Omental fat pad (tissue), 3 donors: ENCODE measurements at regions not wholly inside any gene's neighbourhood (a gene's known extent, or its start where the extent isn't known, plus 50 kb on each side); places are given as distances from the start of the nearest gene placed in this dataset.

Experiments
- ATAC-seq: fragments of 150-250 bp; one replicate; pipeline ENCODE4 v1.9.1; 2016; ENCODE audit warnings: mild to moderate bottlenecking, moderate library complexity; ENCODE audit not compliant: low FRiP score
- DNase-seq: peaks from one replicate; pipeline ENCODE4 v3.0.0-alpha.2; 2019; ENCODE audit warnings: low spot score
- TF ChIP-seq, protein P1 (sequence below), 3 donors: fragments of 450-650 bp; IDR thresholded peaks; one replicate each; pipeline ENCODE4 v1.5.1; 2016 to 2017; ENCODE audit warnings: antibody characterized with exemption in 3 of 3, mild to moderate bottlenecking in 3 of 3, moderate library complexity in 2 of 3

GRCh38 chrX:7223271-7223670, 75.3 kb upstream of the PUDP start:
- TF ChIP-seq, protein P1, sequence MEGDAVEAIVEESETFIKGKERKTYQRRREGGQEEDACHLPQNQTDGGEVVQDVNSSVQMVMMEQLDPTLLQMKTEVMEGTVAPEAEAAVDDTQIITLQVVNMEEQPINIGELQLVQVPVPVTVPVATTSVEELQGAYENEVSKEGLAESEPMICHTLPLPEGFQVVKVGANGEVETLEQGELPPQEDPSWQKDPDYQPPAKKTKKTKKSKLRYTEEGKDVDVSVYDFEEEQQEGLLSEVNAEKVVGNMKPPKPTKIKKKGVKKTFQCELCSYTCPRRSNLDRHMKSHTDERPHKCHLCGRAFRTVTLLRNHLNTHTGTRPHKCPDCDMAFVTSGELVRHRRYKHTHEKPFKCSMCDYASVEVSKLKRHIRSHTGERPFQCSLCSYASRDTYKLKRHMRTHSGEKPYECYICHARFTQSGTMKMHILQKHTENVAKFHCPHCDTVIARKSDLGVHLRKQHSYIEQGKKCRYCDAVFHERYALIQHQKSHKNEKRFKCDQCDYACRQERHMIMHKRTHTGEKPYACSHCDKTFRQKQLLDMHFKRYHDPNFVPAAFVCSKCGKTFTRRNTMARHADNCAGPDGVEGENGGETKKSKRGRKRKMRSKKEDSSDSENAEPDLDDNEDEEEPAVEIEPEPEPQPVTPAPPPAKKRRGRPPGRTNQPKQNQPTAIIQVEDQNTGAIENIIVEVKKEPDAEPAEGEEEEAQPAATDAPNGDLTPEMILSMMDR (IDR thresholded peaks at IDR 0.05): no peak

GRCh38 chrX:7220121-7220520, 72.2 kb upstream of the PUDP start:
- DNase-seq (no peak), ATAC-seq (no peak)
- TF ChIP-seq, protein P1 (IDR thresholded peaks at IDR 0.05): no peak

More at GRCh38 chrX:7223271-7223670, 75.3 kb upstream of the PUDP start:
- ATAC-seq (no peak), DNase-seq (no peak)

DNA sequence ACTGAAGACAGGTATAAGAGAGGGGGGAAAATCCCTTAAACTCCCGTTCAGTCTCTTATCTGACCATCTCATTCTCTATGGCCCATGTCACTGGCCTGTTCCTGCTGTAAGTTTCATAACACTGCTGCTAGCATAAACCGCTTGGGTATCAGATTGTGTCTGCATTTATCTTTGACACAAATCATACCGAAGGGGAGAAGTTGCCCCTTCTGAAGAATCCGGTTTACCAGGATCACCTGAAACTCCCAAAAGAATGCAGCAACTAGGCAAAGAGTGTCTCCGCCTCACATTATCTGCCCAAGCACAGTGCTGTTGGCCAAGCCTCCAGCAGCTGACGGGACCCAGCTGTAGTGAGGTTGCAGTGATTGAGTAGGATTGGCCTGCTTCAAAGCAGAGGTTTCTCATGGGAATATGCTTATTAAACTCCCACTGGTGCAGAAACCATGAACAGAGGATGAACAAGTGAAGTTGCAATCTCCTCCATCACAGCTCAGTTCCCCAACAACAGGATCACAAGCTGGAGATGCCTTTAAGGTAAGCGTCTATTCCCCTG, 71.3 kb upstream of the PUDP start:
- no peak for ATAC-seq
- no peak for DNase-seq
- TF ChIP-seq, protein P1 (IDR thresholded peaks at IDR 0.05): no peak

- no peak for DNase-seq
- no peak for ATAC-seq
- TF ChIP-seq, protein P1 (IDR thresholded peaks at IDR 0.05): no peak
Measured at GRCh38 chrX:7218321-7219152, 70.6 kb upstream of the PUDP start.

DNA sequence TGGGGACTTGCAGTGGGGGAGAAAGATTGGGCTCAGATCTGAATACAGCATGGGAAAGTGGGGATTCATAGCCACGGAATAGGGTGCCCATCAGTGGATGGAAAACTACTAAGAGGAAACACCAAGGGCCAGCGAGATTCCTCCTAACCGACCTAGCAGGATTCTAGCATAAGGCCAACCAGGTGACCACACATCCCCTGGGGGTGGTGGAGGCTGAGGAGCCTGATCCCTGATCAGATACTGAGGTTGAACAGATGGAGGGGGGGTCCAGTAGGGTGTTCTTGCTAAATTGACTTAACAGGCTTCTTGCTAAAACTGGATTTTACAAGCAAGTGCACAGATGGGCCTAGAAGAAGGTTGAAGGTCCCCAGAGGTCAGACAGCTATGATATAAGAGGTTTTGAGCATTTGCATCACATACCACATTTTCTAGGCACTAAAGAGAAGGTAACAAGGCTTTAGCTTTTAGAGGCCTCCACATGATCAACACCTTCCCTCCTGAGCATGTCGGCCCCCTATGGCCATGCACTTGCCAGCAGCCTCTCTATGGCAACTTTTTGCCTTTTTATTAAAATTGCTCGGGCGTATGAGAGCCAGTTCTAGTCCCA, 69.1 kb upstream of the PUDP start:
- TF ChIP-seq, protein P1 (IDR thresholded peaks at IDR 0.05): no peak
- DNase-seq (no peak), ATAC-seq (no peak)

DNA sequence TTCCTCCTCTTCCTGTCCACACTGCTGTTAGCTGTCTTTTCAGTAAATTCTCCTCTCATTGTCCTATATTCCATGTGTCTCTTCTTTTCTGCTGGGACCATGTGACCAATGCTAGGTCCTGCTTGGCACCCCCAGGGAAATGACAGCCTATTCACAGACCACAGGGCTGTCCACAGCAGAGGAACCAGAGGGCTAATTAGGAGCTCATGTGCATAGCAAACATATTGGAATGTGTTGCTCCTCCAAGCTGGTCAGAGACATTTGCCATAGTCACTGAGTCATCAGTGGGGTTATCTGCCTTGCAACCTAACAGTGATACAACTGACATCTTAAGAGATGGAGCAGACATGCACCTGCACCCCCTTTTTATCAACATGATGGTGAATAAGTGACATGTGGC, 67.9 kb upstream of the PUDP start:
- no peak for ATAC-seq
- no peak for DNase-seq
- TF ChIP-seq, protein P1 (IDR thresholded peaks at IDR 0.05): no peak
